Neural cell (in vitro differentiated cells): ENCODE measurements at regions not wholly inside any gene's neighbourhood (a gene's known extent, or its start where the extent isn't known, plus 50 kb on each side); places are given as distances from the start of the nearest gene placed in this dataset.

ENCODE experiments used
- CTCF ChIP-seq: fragments of 450-650 bp; IDR thresholded peaks from 2 replicates; pipeline ENCODE4 v1.5.1; 2014; ENCODE audit warnings: antibody characterized with exemption, mild to moderate bottlenecking, moderate library complexity; ENCODE audit not compliant: poor library complexity, severe bottlenecking
- EP300 ChIP-seq: fragments of 450-650 bp; conservative IDR thresholded peaks from 2 replicates; pipeline ENCODE4 v1.6.1; 2014; ENCODE audit warnings: antibody characterized with exemption, mild to moderate bottlenecking, moderate library complexity; ENCODE audit not compliant: poor library complexity, severe bottlenecking
- EZH2 ChIP-seq: fragments of 200-600, 300-800 bp; shearing (Covaris generic), sonication (generic); IDR thresholded peaks from 2 replicates; pipeline ENCODE4 v1.6.1; 2014; ENCODE audit warnings: antibody characterized with exemption, low read length, borderline replicate concordance, mild to moderate bottlenecking; ENCODE audit not compliant: insufficient read depth, poor library complexity, severe bottlenecking
- MXI1 ChIP-seq: fragments of 450-650 bp; conservative IDR thresholded peaks from 2 replicates; pipeline ENCODE4 v1.6.1; 2014; ENCODE audit warnings: antibody characterized with exemption, mild to moderate bottlenecking; ENCODE audit not compliant: poor library complexity, severe bottlenecking
- POLR2AphosphoS5 ChIP-seq: IDR thresholded peaks from 2 replicates; pipeline ENCODE4 v1.6.1; 2012
- RAD21 ChIP-seq: fragments of 450-650 bp; conservative IDR thresholded peaks from 2 replicates; pipeline ENCODE4 v1.6.1; 2014; ENCODE audit warnings: antibody characterized with exemption, mild to moderate bottlenecking, moderate library complexity
- REST ChIP-seq: IDR thresholded peaks from 2 replicates; pipeline ENCODE4 v1.6.1; 2012; ENCODE audit warnings: borderline replicate concordance
- SMC3 ChIP-seq: fragments of 450-650 bp; conservative IDR thresholded peaks from 2 replicates; pipeline ENCODE4 v1.6.1; 2014; ENCODE audit warnings: antibody characterized with exemption, mild to moderate bottlenecking, moderate library complexity; ENCODE audit not compliant: poor library complexity
- TAF1 ChIP-seq: IDR thresholded peaks from 2 replicates; pipeline ENCODE4 v1.6.1; 2012; ENCODE audit warnings: low read depth

- TF ChIP-seq CTCF (no peak), SMC3 (no peak), REST (no peak), POLR2AphosphoS5 (no peak), EP300 (no peak), EZH2 (no peak), TAF1 (no peak), RAD21 (no peak), MXI1 (no peak)
Observed at GRCh38 chr2:76154981-76155380, 444.3 kb upstream of the GCFC2 start.
